Neural crest cell (in vitro differentiated cells): ENCODE measurements at regions not wholly inside any gene's neighbourhood (a gene's known extent, or its start where the extent isn't known, plus 50 kb on each side); places are given as distances from the start of the nearest gene placed in this dataset.

Experiments used
- DNase-seq: peaks from one replicate; pipeline ENCODE4 v3.0.0; 2021; ENCODE audit warnings: low read depth, mixed read lengths, low spot score
- H3K27ac Mint-ChIP-seq: one replicate; pipeline ENCODE4 v1.8.0; 2021; ENCODE audit warnings: mild to moderate bottlenecking, mixed read lengths; ENCODE audit not compliant: unreplicated experiment
- H3K27me3 Mint-ChIP-seq: 2 replicates; pipeline ENCODE4 v1.8.0; 2021; ENCODE audit warnings: low read depth, mild to moderate bottlenecking, mixed read lengths
- H3K36me3 Mint-ChIP-seq: 2 replicates; pipeline ENCODE4 v1.8.0; 2021; ENCODE audit warnings: low read depth, mild to moderate bottlenecking, mixed read lengths
- H3K4me1 Mint-ChIP-seq: 2 replicates; pipeline ENCODE4 v1.8.0; 2021; ENCODE audit warnings: mixed read lengths
- H3K4me3 Mint-ChIP-seq: one replicate; pipeline ENCODE4 v1.8.0; 2021; ENCODE audit warnings: mild to moderate bottlenecking, mixed read lengths
- H3K9me3 Mint-ChIP-seq: 2 replicates; pipeline ENCODE4 v1.8.0; 2021; ENCODE audit warnings: mixed read lengths
- CTCF ChIP-seq: fragments of 200-600 bp; sonication (generic); conservative IDR thresholded peaks from 2 replicates; pipeline ENCODE4 v1.5.0; 2021; ENCODE audit warnings: antibody characterized with exemption, mild to moderate bottlenecking

GRCh38 chr5:124061663-124062062, 549.7 kb downstream of the CSNK1G3 start:
- no peak for TF ChIP-seq CTCF
- no peak overlapping the region for H3K4me3 Mint-ChIP-seq
- H3K36me3 Mint-ChIP-seq: peaks cover 4% of the 10 kb centered on the region
- no peak overlapping the region for H3K27ac Mint-ChIP-seq
- peaks cover 50% of the 10 kb centered on the region for H3K4me1 Mint-ChIP-seq
- H3K9me3 Mint-ChIP-seq: peaks cover 7% of the 10 kb centered on the region
- no peaks in the 10 kb centered on the region for H3K27me3 Mint-ChIP-seq
- DNase-seq: no peak

GRCh38 chr5:124061068-124061430, 549.1 kb downstream of the CSNK1G3 start:
- Mint-ChIP-seq H3K4me1 (peaks cover 52% of the 10 kb centered on the region), H3K27ac (no peak overlapping the region), H3K9me3 (peaks cover 7% of the 10 kb centered on the region), H3K27me3 (no peaks in the 10 kb centered on the region), H3K36me3 (peaks cover 4% of the 10 kb centered on the region), H3K4me3 (no peak overlapping the region)
- DNase-seq: no peak
- no peak for TF ChIP-seq CTCF

GRCh38 chr5:124060413-124061067, 548.6 kb downstream of the CSNK1G3 start:
- no peak for DNase-seq
- Mint-ChIP-seq H3K27me3 (no peaks in the 10 kb centered on the region), H3K4me1 (peaks cover 52% of the 10 kb centered on the region), H3K4me3 (no peak overlapping the region), H3K9me3 (peaks cover 5% of the 10 kb centered on the region), H3K27ac (no peak overlapping the region), H3K36me3 (peaks cover 4% of the 10 kb centered on the region)
- TF ChIP-seq CTCF: no peak

GRCh38 chr5:124060011-124060410, 548.0 kb downstream of the CSNK1G3 start:
- Mint-ChIP-seq H3K4me1 (peaks cover 52% of the 10 kb centered on the region), H3K9me3 (peaks cover 4% of the 10 kb centered on the region), H3K36me3 (peaks cover 4% of the 10 kb centered on the region), H3K27ac (no peak overlapping the region), H3K4me3 (no peak overlapping the region), H3K27me3 (no peaks in the 10 kb centered on the region)
- no peak for TF ChIP-seq CTCF
- no peak for DNase-seq

GRCh38 chr5:124059200-124059599, 547.2 kb downstream of the CSNK1G3 start:
- TF ChIP-seq CTCF: no peak
- Mint-ChIP-seq H3K36me3 (no peaks in the 10 kb centered on the region), H3K4me3 (no peak overlapping the region), H3K4me1 (peaks cover 53% of the 10 kb centered on the region), H3K27ac (no peak overlapping the region), H3K27me3 (no peaks in the 10 kb centered on the region), H3K9me3 (no peaks in the 10 kb centered on the region)
- DNase-seq: no peak
